ENCODE measurements at regions not wholly inside any gene's neighbourhood (a gene's known extent, or its start where the extent isn't known, plus 50 kb on each side); places are given as distances from the start of the nearest gene placed in this dataset.

DNA sequence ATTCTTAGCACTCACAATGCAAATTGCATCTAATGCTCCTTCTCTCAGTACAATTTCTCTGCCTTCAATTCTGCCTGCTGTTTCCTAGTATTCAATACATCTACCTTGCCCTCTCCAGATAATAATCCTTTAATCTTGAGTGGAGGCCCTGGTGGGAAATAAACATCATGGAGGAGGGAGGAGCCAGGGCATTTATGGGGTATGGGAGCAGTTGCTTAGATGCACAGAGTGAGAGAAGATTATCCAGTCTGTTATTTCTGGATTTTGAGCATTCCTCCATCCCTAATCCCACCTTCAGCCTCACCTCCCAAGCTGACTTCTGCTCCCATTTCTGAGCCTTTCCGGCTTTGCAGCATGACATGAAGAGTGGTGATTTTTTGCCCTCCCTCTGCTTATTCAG is 127.9 kb upstream of the PPP3CA start:
- no peak for TF ChIP-seq POLR2A (IDR thresholded peaks at IDR 0.05)
- TF ChIP-seq EP300 (IDR thresholded peaks at IDR 0.05) = no peak

All from gastroesophageal sphincter (tissue), 2 donors.